SK-N-SH (cell line): ENCODE measurements at regions not wholly inside any gene's neighbourhood (a gene's known extent, or its start where the extent isn't known, plus 50 kb on each side); places are given as distances from the start of the nearest gene placed in this dataset.

Experiments used
- FOXJ3 ChIP-seq: sonication (generic); formaldehyde crosslinking; IDR thresholded peaks from 2 replicates; pipeline ENCODE4 v1.5.1; 2020; ENCODE audit warnings: mild to moderate bottlenecking, missing genetic modification reagents
- POLR2AphosphoS5 ChIP-seq: IDR thresholded peaks from 2 replicates; pipeline ENCODE4 v1.6.1; 2012; ENCODE audit warnings: low read depth, low read length
- SIN3A ChIP-seq: IDR thresholded peaks from 2 replicates; pipeline ENCODE4 v1.6.1; 2012; ENCODE audit warnings: low read depth, mild to moderate bottlenecking, low read length, moderate library complexity, borderline replicate concordance
- TAF1 ChIP-seq: IDR thresholded peaks from 2 replicates; pipeline ENCODE4 v1.6.1; 2012; ENCODE audit warnings: low read depth, mild to moderate bottlenecking, low read length, moderate library complexity, borderline replicate concordance
- TF ChIP-seq, protein P1 (sequence below): IDR thresholded peaks from 2 replicates; pipeline ENCODE4 v1.4.0; 2012; ENCODE audit warnings: low read depth

DNA sequence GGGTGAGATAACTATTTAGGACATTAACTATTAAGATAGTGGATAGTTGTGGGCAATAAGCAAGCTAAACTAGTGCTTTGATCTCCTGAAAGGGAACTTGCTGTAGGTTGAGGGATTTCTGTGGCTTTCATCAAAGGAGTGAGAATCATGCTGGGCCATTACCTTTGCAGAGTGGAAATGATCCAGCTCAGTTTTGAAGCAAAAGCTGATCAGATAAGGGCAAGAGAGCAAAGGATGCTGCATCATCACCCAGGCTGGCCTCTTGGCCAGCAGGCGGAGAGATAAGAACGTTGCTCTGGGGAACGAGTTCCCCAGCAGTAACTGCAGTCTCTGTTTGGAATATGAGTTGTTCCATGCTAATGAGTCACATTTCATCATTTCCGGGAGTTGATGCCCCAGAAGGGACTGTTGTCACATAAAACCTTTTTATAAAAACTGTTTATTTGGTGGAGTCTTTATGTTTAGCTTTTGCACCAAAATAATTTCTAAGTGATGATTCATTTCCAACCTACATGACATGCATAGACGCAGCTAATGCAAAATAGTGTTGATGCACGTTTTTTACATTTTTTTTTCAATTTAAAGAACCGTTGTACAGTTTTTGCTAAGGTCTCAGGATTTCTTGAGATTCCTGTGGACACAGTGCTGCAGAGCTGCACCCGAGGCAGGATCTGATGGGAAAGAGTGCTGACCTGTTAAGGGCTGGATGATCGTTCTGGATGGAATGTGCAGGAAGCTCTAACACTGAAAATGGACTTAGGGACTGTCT lies 99.3 kb downstream of the ACTBL2 start:
- TF ChIP-seq, protein P1, sequence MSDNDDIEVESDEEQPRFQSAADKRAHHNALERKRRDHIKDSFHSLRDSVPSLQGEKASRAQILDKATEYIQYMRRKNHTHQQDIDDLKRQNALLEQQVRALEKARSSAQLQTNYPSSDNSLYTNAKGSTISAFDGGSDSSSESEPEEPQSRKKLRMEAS, result 0 out of 2 replicates have a peak, but pooled peaks have one; percentile 22
- peak; percentile 34; the same call in 1 of the 2 replicates for TF ChIP-seq TAF1
- TF ChIP-seq POLR2AphosphoS5, result peak; percentile 49
- TF ChIP-seq FOXJ3 (CRISPR knock-in tag), result peak; percentile 73
- TF ChIP-seq SIN3A, result no peak
